Keratinocyte (primary cell): ENCODE measurements at regions not wholly inside any gene's neighbourhood (a gene's known extent, or its start where the extent isn't known, plus 50 kb on each side); places are given as distances from the start of the nearest gene placed in this dataset.
"Not testable (repeated sequence)": the region's sequence is repeated elsewhere in the genome, so short reads cannot be mapped to it uniquely, and the experiment has no call there.

Source experiments
- DNase-seq: peaks from one replicate; pipeline ENCODE4 v3.0.0-alpha.2; 2011; ENCODE audit warnings: low read depth, missing footprints, low spot score
- FAIRE-seq: peaks from 2 replicates; lab custom pipeline; 2011; peaks lifted over from hg19 to GRCh38; lab: Jason Lieb, UNC
- H2AFZ ChIP-seq: 2 replicates; pipeline ENCODE4 v1.6.0; 2012; ENCODE audit warnings: low read length, control low read depth, inconsistent platforms; ENCODE audit not compliant: control insufficient read depth
- H3K27ac ChIP-seq: 2 replicates; pipeline ENCODE4 v1.5.1; 2011; ENCODE audit warnings: low read length; ENCODE audit not compliant: control insufficient read depth, insufficient read depth
- H3K27me3 ChIP-seq: 3 replicates; pipeline ENCODE4 v1.6.0; 2011; ENCODE audit warnings: low read length; ENCODE audit not compliant: control insufficient read depth, insufficient read depth; ENCODE audit errors: extremely low read depth
- H3K36me3 ChIP-seq, 2 experiments: 2 replicates in 1 of 2; 3 replicates in 1 of 2; pipeline ENCODE4 v1.5.1; 2011; ENCODE audit warnings: low read length in 2 of 2, mild to moderate bottlenecking in 1 of 2; ENCODE audit not compliant: control insufficient read depth in 2 of 2, insufficient read depth in 2 of 2; ENCODE audit errors: extremely low read depth in 1 of 2
- H3K4me1 ChIP-seq: 3 replicates; pipeline ENCODE4 v1.5.1; 2011; ENCODE audit warnings: low read length; ENCODE audit not compliant: control insufficient read depth, insufficient read depth; ENCODE audit errors: extremely low read depth
- H3K4me2 ChIP-seq: 3 replicates; pipeline ENCODE4 v1.6.0; 2011; ENCODE audit warnings: low read depth, low read length; ENCODE audit not compliant: control insufficient read depth, insufficient read depth; ENCODE audit errors: extremely low read depth
- H3K4me3 ChIP-seq, 3 experiments: fragments of 200-600 bp in 1 of 3; sonication (generic) in 1 of 3; 2 replicates in 2 of 3; 3 replicates in 1 of 3; pipeline ENCODE4 v1.5.1; 2011 to 2016; ENCODE audit warnings: low read length in 3 of 3, mild to moderate bottlenecking in 3 of 3, control low read depth in 2 of 3, inconsistent platforms in 1 of 3, low read depth in 1 of 3, mixed read lengths in 1 of 3, mixed run types in 1 of 3, moderate library complexity in 1 of 3; ENCODE audit not compliant: control insufficient read depth in 2 of 3, insufficient read depth in 2 of 3; ENCODE audit errors: extremely low read depth in 1 of 3
- H3K79me2 ChIP-seq: 2 replicates; pipeline ENCODE4 v1.6.0; 2012; ENCODE audit warnings: low read length; ENCODE audit not compliant: control insufficient read depth, insufficient read depth
- H3K9ac ChIP-seq: 3 replicates; pipeline ENCODE4 v1.6.0; 2011; ENCODE audit warnings: low read length; ENCODE audit not compliant: control insufficient read depth, insufficient read depth; ENCODE audit errors: extremely low read depth
- H3K9me1 ChIP-seq: 3 replicates; pipeline ENCODE4 v1.6.0; 2011; ENCODE audit warnings: low read length; ENCODE audit not compliant: control insufficient read depth, insufficient read depth; ENCODE audit errors: extremely low read depth
- H3K9me3 ChIP-seq: 2 replicates; pipeline ENCODE4 v1.5.1; 2012; ENCODE audit warnings: low read depth, low read length; ENCODE audit not compliant: control insufficient read depth
- H4K20me1 ChIP-seq: 3 replicates; pipeline ENCODE4 v1.6.0; 2011; ENCODE audit warnings: low read length; ENCODE audit not compliant: control insufficient read depth, insufficient read depth; ENCODE audit errors: extremely low read depth
- EZH2 ChIP-seq: IDR thresholded peaks from one replicate; pipeline ENCODE4 v1.6.1; 2012; ENCODE audit warnings: inconsistent platforms, mild to moderate bottlenecking, low read length, moderate library complexity
- dilution Hi-C: fragments of 300-500 bp; cut with MboI; formaldehyde crosslinking; loops from one replicate; pipeline ENCODE4 v1.7.0; 2020; ENCODE audit warnings: low sequenced_read_pairs; ENCODE audit not compliant: extremely low pct_ligation_motif_present
- TF ChIP-seq, protein P1 (sequence below), 3 experiments: IDR thresholded peaks in 1 of 3; conservative IDR thresholded peaks in 1 of 3; optimal IDR thresholded peaks in 1 of 3; 2 replicates in 2 of 3; 3 replicates in 1 of 3; pipeline versions ENCODE3 to v1.5.1; 2011; ENCODE audit warnings: low read length in 3 of 3, mild to moderate bottlenecking in 3 of 3, moderate library complexity in 2 of 3, control low read depth in 1 of 3, inconsistent platforms in 1 of 3; ENCODE audit not compliant: insufficient read depth in 2 of 3; ENCODE audit errors: extremely low read depth in 1 of 3

GRCh38 chr11:49302360-49302759, 94.0 kb upstream of the FOLH1 start:
- Histone ChIP-seq H3K27me3 (no peaks in the 10 kb centered on the region), H3K4me3 (no peak overlapping the region), H3K9ac (no peak overlapping the region), H3K27ac (no peak overlapping the region), H2AFZ (no peak overlapping the region), H3K36me3 (no peaks in the 10 kb centered on the region), H3K79me2 (no peaks in the 10 kb centered on the region), H4K20me1 (no peaks in the 10 kb centered on the region), H3K4me1 (no peaks in the 10 kb centered on the region), H3K9me1 (no peaks in the 10 kb centered on the region), H3K4me2 (no peak overlapping the region), H3K9me3 (no peaks in the 10 kb centered on the region)
- dilution Hi-C loops = no loop called here
- no peak for DNase-seq
- FAIRE-seq = no peak
- TF ChIP-seq, protein P1, sequence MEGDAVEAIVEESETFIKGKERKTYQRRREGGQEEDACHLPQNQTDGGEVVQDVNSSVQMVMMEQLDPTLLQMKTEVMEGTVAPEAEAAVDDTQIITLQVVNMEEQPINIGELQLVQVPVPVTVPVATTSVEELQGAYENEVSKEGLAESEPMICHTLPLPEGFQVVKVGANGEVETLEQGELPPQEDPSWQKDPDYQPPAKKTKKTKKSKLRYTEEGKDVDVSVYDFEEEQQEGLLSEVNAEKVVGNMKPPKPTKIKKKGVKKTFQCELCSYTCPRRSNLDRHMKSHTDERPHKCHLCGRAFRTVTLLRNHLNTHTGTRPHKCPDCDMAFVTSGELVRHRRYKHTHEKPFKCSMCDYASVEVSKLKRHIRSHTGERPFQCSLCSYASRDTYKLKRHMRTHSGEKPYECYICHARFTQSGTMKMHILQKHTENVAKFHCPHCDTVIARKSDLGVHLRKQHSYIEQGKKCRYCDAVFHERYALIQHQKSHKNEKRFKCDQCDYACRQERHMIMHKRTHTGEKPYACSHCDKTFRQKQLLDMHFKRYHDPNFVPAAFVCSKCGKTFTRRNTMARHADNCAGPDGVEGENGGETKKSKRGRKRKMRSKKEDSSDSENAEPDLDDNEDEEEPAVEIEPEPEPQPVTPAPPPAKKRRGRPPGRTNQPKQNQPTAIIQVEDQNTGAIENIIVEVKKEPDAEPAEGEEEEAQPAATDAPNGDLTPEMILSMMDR (optimal IDR thresholded peaks at IDR 0.05 in 1 of 3, IDR thresholded peaks at IDR 0.05 in 1 of 3, conservative IDR thresholded peaks at IDR 0.05 in 1 of 3; ENCODE audit: extremely low read depth in 1 of 3, insufficient read depth in 2 of 3, low read length in 3 of 3) = no peak
- TF ChIP-seq EZH2 = no peak

- H3K27me3 ChIP-seq, FAIRE-seq, H3K79me2 ChIP-seq, dilution Hi-C loops, H3K4me3 ChIP-seq, H3K36me3 ChIP-seq, H3K27ac ChIP-seq, DNase-seq, H3K9me3 ChIP-seq, H3K4me1 ChIP-seq, H3K9ac ChIP-seq, H3K4me2 ChIP-seq, H4K20me1 ChIP-seq, H3K9me1 ChIP-seq, H2AFZ ChIP-seq: not testable (repeated sequence)
Observed at GRCh38 chr11:49298017-49298416, 89.6 kb upstream of the FOLH1 start.

GRCh38 chr11:49283911-49284310, 75.5 kb upstream of the FOLH1 start:
- H3K4me1 ChIP-seq, H3K27ac ChIP-seq, DNase-seq, H3K4me3 ChIP-seq, H3K9ac ChIP-seq, H3K27me3 ChIP-seq, FAIRE-seq, H4K20me1 ChIP-seq, H3K9me1 ChIP-seq, H3K79me2 ChIP-seq, dilution Hi-C loops, H2AFZ ChIP-seq, H3K36me3 ChIP-seq, H3K9me3 ChIP-seq, H3K4me2 ChIP-seq: not testable (repeated sequence)

- H2AFZ ChIP-seq, H3K9me3 ChIP-seq, DNase-seq, FAIRE-seq, H4K20me1 ChIP-seq, H3K36me3 ChIP-seq, H3K4me1 ChIP-seq, H3K79me2 ChIP-seq, H3K27me3 ChIP-seq, H3K9me1 ChIP-seq, H3K27ac ChIP-seq, H3K4me3 ChIP-seq, H3K9ac ChIP-seq, H3K4me2 ChIP-seq, dilution Hi-C loops: not testable (repeated sequence)
Observed at GRCh38 chr11:49283282-49283681, 74.9 kb upstream of the FOLH1 start.
